ENCODE measurements at regions not wholly inside any gene's neighbourhood (a gene's known extent, or its start where the extent isn't known, plus 50 kb on each side); places are given as distances from the start of the nearest gene placed in this dataset.

- Histone ChIP-seq H3K27me3 (no peaks in the 10 kb centered on the region), H3K36me3 (peaks cover 15% of the 10 kb centered on the region), H3K4me3 (ENCODE audit: low read depth, low read length) (no peak overlapping the region), H3K9me3 (no peaks in the 10 kb centered on the region), H3K4me1 (peaks cover 39% of the 10 kb centered on the region)
- peak; percentile 32 for TF ChIP-seq CTCF (IDR thresholded peaks at IDR 0.05; ENCODE audit: low read depth, low read length)
- no peak for DNase-seq
These were observed 51.0 kb upstream of the IL17B start for GRCh38 chr5:149429839-149430721.
